HG03196 (cell line): ENCODE measurements at regions not wholly inside any gene's neighbourhood (a gene's known extent, or its start where the extent isn't known, plus 50 kb on each side); places are given as distances from the start of the nearest gene placed in this dataset.

Source experiments
- ATAC-seq: cut with Tn5 transposase; IDR thresholded peaks from one replicate; pipeline ENCODE4 v1.9.1; 2021; ENCODE audit not compliant: unreplicated experiment

DNA sequence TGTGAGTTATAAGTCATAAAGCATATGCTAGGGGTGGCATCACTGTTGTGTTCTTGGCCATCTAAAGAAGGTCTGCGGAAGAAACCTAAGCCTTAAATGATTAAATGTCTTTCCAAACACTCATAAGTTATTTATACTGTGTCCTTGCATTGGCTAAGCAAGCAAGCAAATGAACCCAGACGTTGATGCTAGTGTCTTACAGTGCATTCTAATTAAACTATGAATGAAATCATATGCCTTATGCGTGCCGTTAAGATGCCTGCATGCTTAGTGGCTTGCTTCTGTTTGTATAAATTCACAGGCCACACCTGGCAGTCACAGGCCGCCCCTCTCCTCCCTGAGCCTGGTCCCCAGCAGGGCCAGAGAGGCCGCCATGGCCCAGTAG is 49.9 kb downstream of the RIN2 start:
- no peak for ATAC-seq

DNA sequence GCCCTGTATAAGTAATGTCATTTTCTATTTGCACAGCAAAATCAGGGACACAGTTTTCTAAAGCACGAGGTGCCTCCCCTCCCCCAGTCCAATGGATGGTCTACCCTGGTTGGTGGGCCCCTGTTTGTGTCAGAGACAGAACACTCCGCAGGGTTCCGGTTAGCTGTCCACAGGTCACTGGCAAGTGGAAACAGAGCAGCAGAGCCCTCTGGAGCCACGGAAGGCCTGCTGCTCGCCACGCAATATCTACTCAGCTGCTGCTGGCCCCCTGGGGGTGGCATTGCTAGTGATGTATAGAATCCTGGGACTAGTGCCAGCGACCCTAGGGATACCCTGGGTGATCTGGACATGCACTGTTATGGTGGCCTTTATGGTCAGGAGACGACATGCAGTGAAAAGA is 50.4 kb downstream of the RIN2 start:
- ATAC-seq = no peak

DNA sequence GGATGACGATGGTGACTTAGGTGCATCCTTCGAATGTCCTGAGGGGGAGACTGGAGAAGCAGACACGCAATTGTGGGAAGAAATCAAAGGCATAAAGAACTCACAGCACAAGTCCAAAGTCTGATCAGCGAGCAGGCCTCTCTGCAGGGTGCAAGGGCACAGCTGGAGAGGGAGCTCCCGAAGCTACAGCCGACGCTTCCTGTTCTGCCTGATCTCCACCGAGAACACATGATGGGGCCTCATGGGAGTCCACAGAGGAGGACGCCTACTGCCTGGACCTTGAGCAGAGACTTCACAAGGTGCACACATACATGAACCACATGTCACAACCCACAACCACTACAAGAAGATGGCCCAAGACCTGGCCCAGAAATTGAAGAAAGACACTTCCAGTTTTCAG is 51.4 kb downstream of the RIN2 start:
- no peak for ATAC-seq

DNA sequence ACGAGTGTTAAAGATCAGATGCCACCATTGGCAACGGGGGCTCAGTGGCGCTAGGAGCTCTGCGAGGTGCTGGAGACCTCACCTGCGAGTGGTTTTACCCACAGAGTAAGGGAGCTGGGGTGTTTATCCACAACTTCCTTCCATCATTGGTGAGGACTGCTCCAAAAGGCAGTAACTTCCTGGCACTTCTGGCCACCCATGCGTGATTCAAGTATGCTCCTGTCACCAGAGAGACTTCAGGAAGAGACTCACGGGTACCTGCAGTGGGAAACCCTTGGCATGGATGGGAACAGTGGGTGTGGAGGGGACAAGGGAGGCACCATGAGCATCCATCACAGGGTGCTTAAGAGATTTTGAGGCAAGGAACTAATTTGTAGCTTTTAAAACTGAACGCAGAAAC is 53.2 kb downstream of the RIN2 start:
- ATAC-seq = no peak

DNA sequence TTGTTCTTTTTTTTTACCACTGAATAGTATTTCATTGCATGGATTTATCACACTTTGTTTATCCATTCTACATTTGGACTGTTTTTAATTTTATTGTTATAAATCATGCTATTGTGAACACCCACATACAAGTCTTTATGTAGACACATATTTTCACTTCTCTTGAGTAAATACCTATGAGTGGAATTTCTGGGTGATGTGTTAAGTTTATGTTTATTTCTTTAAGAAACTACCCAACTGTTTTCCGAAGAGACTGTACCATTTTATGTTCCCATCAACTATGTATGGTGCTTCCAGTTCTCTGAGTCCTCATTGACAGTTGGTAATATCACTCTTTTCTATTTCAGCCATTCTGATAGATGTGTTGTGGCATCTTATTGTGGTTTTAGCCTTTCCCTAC is 54.0 kb downstream of the RIN2 start:
- no peak for ATAC-seq

DNA sequence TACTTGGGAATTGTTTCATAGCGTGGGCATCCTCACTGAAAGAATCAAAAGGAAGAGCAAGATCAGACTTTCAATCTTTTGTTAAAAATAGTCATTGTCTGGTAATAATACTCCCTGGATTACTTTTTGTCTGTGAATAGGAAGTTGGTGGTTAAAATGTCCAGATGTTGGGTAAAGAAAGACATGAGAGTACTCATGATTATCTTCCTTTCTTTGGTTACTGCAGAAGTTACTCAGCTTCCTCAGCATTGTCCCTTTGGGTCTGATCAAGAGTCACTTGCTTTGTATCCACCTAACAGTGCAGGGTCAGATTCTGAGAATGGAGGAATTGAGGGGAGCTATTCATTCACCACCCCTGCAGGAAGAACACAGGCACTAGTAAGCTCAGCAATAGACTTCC is 54.6 kb downstream of the RIN2 start:
- ATAC-seq = no peak

DNA sequence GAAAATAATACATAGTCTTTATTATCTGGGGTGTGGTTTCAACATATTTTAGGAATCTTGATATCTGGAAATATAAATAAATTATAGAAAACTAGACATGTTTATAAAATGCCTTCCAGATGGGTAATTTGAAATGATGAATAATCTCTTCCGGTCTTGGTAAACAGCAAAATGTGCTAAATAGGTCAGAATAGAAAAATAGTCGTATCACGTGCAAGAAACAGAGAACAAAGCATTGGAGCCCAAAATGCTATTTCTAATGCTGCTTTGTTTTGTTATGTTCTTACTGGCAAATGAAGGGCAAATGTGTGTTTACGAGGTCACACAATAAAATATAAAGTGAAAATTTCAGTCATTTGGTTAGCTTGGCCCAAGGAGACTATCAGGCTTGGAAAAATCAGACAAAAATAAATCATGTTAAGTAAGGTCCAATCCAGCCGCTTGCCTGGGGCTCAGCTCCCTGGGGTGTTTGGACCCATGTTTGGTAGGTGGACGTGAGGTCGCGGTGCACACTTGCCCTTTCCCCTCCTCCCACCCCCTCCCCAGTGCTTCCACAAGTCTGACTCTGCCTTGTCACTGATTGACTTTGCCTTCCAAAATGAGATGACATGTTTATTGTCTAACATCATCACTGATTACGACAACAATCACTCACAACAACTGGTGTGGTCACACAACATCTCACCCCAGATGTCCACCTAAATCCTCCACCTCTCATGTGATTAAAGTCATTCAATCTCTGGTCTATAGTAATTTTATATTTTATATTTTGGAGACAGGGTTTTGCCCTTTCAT is 56.0 kb downstream of the RIN2 start:
- no peak for ATAC-seq

DNA sequence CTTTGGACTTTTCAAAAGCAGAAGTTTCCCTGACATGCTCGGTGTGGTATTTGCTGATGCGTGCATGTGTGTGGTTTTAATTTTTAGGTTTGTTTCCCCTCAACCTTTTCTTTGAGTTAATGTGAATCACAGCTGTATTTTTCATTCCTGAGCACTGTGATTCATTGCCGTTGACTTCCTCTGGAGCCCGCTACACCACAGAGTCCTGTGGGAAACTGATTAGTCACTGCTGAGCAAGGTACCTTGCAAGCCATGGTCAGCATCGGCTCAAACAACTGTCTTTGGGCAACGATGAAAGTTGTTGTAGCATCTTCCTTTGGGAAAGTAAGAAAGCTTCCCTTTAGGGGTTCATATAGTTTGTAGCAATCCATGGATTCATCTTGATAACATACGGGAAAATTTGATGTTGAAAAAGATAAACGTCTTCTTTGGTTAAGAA is 57.5 kb downstream of the RIN2 start:
- ATAC-seq = no peak

DNA sequence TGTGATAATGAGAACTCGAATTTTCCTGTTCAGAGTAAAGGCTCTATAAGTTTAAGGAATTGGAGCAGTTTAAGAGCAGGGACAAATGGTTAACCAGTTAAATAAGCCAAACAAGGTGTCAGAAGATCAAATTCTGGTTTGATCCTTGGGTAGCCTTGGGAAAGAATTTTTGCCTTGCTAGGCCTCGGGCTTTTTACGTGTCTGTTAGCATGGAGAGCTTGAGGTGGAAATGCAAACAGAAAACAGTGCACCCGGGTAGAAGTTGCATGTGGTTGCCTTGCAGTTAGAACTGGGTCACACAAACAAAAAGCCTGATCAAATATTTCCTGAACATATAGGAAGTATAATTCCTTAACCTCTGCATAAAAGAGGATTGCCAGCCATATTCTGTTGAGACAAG is 58.3 kb downstream of the RIN2 start:
- no peak for ATAC-seq

DNA sequence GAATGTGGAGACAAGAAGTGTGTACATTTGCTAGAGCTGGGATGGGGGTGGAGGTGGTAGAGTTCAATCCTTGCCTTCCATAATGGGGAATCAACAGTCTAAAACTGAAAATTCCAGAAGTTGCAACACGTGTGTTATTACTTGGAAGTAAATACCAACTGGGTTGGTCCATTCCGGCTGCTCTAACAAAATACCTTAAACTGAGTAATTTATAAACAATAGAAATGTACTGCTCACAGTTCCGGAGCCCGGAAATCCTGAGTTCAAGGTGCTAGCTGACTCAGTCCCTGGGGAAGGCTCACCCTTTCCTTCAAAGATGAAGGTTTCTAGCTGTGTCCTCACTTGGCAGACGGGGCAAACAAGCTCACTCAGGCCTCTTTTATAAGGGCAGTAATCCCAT is 59.0 kb downstream of the RIN2 start:
- ATAC-seq = no peak

DNA sequence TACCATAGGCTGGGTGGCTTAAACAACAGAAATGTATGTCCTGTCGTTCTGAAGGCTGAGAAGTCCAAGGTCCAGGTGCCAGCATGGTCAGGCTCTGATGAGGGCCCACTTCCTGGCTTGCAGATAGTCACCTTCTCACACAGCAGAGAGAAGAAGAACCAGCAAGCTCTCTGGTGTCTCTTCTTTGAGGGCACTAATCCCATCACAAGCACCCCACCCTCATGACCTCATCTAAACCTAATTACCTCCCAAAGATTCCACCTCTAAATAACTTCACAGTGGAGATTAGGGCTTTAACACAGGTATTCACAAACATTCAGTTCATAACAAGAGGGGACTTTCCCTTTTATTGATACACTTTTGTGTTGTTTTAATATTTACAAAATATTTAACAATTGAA is 61.1 kb downstream of the RIN2 start:
- no peak for ATAC-seq

DNA sequence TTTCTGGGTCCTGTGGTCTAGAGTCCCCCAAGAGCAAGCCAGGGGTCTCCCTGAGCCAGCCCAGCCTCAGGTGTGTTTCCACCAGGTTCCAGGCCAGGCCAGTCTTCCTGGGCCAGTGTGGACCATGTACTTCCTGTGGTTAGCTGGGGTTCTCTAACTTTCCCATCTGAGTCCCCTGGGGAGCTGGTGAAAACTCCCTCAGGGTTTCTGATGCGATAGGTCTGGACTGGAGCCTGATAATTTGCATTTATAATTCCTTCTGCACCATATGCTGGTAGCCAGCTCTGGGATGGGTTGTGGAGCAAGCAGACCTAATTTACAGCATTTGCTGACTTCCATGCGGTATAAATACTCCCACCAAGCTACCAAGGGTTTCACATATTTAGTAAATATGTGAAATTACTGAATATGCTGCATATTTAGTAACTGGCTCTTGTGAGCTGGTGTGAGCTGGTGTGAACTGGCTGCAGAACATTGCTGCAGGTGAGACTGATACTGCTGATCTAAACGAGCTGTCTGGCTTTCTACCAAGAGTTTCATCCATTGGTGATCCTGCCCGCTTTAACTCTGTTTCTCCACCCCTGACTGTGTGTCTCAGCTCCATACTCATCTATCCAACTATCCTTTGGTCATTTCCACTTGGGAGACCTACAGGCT is 62.6 kb downstream of the RIN2 start:
- ATAC-seq = no peak

DNA sequence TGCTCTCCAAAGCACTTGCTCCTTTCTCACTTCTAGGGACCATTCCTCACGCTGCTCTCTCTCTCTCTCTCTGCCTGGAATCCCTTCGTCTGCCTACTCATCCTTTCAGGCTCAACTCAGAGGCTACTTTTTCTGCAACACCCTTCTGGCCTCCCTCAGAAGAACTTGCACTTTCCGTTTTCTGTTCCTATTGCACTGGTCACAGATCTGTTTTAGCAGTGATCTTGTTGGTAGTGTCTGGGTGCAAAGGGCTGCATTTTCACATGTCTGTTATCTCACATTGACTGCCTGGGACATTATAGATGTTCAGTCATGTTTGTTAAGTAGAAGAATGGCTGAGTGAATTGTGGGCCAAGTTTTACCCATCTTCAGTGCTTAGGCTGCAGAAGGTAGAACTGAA is 63.5 kb downstream of the RIN2 start:
- no peak for ATAC-seq

DNA sequence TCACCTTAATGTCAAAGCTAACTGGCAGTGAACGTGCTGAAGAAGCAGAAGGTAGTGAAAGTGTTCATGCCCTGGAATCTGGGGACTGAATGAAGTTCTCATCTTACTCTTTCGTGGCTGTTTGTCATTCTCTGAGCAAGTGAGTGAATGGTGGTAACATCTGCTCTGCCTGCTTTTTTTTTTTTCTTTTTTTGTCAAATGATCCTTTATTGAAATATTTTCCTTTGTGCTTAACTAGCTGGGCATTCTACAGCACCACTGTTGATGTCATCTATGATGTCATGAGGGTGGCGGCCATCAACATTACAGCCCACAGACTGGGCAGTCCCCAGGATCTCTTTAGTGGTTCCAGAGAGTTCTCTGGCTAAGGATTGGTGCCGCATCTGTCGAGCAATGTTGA is 65.2 kb downstream of the RIN2 start:
- no peak for ATAC-seq

DNA sequence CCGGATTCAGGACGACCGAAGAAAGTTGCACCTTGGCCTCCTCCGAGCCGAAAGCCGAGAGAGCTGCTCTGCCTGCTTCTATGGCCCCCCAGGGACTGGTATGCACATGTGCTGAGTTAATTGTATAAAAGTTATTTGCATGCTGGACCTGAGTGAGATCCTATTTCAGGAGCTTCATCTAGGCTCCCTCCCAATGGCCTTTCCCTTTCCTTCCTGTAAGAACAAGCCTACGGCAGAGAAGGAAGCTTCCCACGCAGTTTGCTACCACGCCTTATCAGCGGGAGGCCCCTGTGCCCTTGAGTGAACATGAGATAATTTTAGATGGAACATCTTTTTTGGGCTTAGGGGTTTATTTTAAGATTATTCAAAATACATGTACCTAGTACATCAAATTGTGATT is 65.9 kb downstream of the RIN2 start:
- no peak for ATAC-seq

DNA sequence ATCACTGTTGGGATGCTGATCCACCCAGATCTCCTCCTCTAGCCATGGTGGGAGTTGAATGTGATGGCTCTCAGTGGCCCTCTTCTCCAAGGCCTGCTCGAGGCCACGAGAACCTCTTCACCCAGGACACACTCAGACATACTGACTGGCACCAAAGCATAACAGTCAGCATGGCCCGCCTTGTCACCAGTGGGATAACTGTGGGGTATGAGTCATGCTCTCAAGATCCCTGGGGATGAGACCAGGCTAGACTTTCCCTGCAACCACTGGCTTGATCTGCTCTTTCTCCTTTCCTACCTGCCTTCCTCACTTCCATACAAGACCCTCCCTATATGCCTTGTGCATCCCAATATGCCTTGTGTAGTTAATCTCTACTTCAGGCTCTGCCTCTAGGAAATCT is 66.8 kb downstream of the RIN2 start:
- ATAC-seq = no peak

DNA sequence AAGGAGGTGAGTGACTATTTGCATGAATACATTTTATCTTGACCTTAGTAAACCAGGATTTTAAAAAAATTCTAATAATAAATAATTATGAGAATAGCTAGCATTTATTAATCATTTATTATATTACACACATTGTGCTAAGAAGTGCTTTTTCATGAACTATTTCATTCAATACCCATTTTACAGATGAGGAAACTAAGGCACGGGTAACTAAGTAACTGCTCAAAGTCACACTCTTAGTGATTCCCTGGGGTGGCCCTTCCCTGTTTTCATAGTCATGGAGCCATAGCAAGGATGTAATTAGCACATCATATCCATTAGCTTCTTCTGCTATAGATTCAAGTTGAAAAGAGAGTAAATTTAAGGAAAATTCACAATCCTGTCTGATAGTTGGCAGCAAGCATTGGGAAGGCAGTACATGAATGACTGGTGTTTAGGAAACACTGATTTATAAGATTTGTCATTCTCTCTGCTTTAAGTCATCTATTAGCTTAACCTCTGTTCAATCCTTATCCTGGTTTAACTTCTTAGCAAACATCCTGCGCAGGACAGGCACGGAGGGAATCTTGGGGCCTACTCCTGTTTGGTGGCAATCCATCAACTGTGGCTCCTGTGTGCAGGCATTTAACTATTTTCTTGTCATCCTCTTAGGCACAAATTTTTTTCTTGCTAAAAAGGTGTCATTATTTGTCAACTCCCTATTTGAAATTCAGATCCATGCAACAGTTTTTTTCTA is 68.3 kb downstream of the RIN2 start:
- no peak for ATAC-seq

DNA sequence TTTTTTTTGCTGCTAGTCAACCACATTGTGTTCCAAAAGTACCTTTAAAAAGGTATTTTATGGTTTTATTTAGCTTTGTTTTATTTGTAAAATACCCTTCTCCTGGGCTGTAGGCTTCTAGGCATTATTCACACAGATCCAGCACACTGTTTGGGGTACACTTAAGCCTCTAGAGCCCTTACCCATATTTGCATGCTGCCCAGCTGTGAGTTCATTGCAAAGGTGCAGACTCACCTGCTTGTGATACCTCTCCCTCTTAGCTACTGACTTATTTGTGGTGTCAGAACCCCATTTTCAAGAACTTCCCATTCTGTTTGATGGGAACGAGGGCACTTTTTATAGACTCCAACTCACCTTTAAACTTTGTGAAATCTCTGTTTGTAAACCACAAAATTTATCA is 69.8 kb downstream of the RIN2 start:
- no peak for ATAC-seq

DNA sequence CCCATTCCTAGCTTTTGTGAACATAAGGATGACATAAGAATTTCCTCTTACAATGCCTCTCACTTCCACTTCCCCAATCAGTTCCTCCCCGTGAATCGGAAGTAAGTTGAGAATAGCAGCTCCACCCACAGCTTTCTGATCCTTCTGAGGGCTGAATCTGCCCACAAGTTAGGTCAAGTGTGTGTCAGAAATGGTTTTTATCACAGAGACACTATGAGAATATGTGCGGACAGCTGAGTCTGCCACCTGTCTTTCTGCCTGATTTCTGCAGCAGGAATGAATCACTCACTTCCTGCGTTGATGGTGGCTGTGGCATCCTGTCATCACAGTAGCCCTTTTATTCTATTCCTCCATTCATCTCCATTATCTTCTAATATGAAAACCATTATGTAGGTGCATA is 70.2 kb downstream of the RIN2 start:
- peak; percentile 94 for ATAC-seq

DNA sequence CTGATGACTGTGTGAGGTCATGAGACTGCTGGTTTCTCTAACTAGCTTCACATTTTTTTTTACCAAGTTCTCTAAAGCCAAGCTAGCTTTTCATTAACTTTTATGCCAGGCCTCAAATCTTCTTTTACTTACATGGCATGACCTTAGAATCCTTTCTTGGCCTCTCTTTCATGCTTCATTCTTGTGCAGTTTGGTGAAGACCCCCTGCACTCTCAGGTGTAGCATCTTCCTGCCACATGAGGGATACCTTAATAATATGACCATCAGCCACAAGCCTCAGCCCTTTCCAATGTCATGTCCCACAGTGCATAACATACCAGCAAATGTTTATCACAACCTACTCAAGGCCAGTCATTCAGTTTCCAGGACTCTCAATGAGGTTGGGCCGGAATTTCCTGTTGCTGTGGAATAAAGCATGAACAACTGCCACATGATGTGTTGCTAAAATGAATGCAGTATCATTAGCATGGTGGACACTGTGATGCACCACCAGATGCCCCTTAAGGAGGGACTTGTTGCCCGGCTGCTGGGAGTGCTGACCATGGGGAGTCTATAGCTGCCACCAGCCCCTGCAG is 72.2 kb downstream of the RIN2 start:
- no peak for ATAC-seq

DNA sequence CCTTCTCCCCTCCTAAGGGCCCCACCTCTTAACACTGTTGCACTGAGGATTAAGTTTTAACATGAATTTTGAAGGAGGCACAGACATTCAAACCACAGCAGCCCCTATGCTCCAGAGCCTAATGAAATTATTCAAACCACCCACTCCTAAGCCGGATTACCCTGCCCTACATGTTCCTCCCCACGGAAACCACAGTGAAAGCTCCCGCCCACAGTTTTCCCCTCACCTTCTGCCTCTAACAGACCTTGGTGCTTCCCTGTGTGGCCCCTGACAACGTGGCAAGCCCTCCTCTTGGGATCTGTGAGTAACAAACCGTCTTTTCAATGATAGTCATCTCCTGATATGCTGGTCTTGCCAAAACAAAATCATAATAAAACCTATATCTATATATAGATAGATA is 74.8 kb downstream of the RIN2 start:
- ATAC-seq = no peak

DNA sequence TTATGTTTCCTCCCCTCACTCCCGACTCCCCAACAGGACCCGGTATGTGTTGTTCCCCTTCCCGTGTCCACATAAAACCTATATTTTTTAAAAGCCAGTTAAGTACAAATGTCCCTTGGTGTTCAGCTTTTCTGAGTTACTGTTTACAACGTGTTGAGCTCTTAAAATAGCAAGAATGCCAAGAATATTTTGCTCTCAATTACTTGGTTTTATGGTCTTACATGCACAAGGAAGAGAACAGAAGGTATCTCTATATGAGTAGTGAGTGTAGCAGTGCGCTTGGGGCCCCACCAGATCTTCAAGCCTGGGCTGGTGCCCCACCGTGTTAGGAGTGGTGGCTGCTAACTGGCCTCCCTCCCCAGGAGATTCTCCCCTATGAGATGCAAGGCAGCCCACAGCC is 75.3 kb downstream of the RIN2 start:
- no peak for ATAC-seq
